GM18502 (cell line): ENCODE measurements at regions not wholly inside any gene's neighbourhood (a gene's known extent, or its start where the extent isn't known, plus 50 kb on each side); places are given as distances from the start of the nearest gene placed in this dataset.
A peak's percentile ranks its signal among the peaks of the same experiment; 100 is the strongest.

Experiments
- ATAC-seq: cut with Tn5 transposase; IDR thresholded peaks from one replicate; pipeline ENCODE4 v1.9.1; 2021; ENCODE audit warnings: mild to moderate bottlenecking; ENCODE audit not compliant: unreplicated experiment, poor library complexity

GRCh38 chr2:38509947-38510326, 92.8 kb downstream of the HNRNPLL start:
- no peak for ATAC-seq

GRCh38 chr2:38509314-38509946, 93.3 kb downstream of the HNRNPLL start:
- ATAC-seq = no peak

GRCh38 chr2:38508311-38509039, 94.3 kb downstream of the HNRNPLL start:
- no peak for ATAC-seq

GRCh38 chr2:38507712-38508111, 95.0 kb downstream of the HNRNPLL start:
- no peak for ATAC-seq

GRCh38 chr2:38505779-38506178, 96.9 kb downstream of the HNRNPLL start:
- no peak for ATAC-seq

DNA sequence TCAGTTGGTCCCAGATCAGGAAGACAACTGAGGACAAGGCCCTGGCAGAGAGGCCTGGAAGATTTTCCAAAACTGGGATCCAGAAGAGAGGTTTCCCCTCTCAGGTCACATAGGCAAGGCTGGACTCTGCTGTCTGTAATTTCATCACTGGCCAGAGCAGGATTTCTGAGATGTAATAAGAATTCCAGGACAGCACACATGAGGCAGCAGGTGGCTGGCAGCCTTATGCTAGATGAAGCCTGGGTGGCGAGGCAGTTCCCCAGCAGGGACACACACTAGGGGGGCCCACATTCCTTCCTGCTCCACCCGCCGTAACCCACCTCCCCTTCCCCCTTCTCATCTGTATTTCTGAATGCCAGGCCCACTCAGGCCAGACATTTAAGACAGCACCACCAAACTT, 98.6 kb downstream of the HNRNPLL start:
- no peak for ATAC-seq

GRCh38 chr2:38502107-38502506, 100.6 kb downstream of the HNRNPLL start:
- no peak for ATAC-seq

GRCh38 chr2:38500283-38500634, 102.5 kb downstream of the HNRNPLL start:
- no peak for ATAC-seq

DNA sequence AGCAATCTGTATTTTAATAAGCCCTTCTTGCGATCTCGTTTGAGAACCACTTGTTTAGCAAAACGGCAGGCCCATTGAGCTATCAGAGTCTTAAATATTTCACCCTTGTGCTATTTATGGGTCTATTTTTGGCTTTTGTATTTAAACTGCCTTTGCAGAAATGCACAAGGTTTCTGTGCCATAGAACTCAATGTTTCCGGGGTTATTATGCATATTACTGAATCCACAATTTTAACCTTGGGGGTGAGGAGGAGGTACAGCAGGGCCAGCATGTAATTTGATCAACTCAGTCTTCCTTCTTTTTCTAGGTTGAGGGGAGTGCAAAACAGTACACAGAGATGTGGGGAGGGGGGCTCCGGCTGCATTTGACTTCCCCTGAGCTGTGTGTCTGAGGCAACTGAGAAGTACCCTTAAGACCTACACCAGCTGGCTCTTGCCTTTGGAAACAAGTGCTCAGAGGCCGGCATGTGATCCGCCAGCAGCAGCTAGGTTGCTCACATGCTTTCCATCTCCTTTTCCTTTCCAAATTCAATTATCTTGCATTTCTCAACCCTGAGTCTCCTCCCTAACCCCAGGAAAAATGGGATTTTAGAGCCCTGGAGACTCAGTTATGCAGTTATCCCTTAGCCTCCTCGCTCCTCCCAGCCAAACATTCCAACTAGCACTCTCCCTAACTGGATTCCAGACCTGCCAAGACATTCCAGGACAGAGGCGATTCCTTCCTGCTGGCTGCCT, 103.0 kb downstream of the HNRNPLL start:
- ATAC-seq = no peak

DNA sequence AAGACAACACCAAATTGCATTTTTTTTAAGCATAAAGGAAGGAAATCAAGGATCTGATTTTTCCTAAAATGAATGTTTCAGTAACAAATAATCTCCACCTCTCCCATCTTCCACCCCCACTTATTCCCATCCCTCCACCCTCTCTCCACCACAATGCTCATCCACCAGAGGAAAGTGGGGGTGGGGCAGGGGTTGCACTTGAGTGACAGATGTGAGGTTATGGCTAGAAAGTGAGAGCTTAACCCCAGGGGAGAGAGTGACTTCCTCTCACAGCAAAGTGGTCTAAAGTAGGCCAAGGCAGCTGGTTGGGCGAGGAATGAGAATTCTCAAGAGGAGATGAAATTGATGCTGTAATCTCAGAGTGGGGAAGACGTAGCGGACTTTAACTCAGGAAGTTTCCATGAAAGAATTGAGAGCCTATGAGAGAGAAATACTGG, 104.7 kb downstream of the HNRNPLL start:
- ATAC-seq = no peak

DNA sequence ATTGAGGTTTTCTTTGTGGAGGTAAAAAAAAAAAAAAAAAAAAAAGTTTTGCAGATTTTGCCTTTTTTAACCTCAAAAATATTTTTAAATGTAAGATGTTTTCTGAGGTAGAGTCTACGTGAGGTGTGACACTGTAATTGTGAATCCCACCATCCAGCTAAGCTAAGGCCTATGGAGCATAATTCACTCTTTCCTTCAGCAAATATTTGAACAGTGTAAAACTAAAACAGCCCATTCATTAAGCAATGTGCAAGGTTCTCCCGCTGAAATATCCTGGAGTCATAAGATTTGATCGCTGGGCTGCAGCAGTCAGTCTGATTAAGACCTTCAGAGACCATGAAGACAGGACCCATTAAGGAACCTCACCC, 105.1 kb downstream of the HNRNPLL start:
- ATAC-seq = no peak

DNA sequence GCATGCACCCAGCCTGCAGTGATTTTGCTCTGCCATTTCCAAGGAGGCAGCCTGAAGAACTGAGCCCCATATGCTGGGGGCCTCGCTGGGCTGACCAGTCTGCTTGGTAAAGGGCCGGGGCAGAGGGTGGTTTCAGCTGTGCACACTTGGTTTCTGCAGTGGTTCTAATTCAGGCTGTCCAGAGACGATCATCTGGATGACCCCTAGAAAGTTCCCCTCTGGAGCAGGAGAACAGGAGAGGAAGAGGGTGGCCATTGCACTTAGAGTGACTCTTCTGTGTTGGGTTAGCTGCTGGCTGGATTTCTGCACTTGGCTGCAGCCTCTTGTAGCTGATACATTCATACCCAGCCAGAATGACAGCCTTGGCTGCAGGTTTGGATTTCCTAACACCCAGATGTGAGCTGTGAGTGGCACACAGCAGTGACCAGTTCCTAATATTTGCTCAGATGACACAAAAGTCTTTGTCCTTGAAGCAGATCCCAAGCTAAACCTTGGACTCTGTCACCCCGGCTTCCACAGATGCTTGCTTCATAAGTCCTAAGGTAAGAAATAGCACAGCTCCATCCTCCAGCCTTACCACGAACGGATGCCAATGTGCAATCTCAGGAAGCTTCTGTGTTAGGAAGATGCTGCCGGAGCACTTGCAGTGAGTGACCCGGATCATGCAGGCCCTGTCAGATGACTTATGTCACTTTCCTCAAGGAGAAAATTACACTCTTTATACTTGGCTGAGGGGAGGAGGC, 105.6 kb downstream of the HNRNPLL start:
- no peak for ATAC-seq

- no peak for ATAC-seq
These were observed 106.8 kb downstream of the HNRNPLL start for GRCh38 chr2:38495880-38496279.

- ATAC-seq = no peak
These were observed 108.3 kb downstream of the HNRNPLL start for GRCh38 chr2:38494394-38494793.

GRCh38 chr2:38492042-38492615, 110.6 kb downstream of the HNRNPLL start:
- no peak for ATAC-seq

GRCh38 chr2:38491436-38491835, 111.3 kb downstream of the HNRNPLL start:
- ATAC-seq = no peak

DNA sequence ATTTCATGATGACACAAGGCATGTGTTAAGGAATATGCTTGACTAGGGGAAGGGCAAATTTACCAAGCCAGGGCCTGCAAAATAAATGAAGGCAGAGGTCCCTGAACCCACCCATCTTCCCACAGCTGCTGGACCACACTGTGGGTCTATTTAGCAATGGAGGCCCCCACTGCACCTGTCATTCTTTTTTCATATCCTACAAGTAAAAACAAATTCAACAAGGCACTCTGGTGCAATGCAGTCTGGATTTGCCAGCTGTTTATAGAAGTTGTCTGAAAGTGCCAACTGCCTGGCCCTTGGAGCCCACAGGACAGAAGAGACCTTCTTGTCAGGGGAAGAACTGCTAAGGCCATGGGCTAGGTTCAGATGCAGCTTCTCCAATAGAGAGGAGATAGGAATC, 112.8 kb upstream of the ATL2 start:
- ATAC-seq = no peak

DNA sequence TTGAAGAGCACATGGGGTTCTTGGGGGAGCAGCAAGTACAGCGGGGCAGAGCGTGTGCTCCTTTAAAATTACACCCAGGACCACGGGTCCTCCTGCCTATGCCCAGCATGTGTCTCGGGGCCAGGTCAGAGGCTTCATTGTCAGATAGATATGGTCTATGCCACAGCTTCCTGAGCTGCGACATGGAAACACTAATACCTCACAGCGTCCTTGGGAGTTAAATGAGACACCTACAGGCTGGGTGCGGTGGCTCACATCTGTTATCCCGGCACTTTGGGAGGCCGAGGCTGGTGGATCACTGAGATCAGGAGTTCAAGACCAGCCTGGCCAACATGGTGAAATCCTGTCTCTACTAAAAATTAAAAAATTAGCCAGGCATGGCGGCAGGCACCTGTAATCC, 110.8 kb upstream of the ATL2 start:
- no peak for ATAC-seq

DNA sequence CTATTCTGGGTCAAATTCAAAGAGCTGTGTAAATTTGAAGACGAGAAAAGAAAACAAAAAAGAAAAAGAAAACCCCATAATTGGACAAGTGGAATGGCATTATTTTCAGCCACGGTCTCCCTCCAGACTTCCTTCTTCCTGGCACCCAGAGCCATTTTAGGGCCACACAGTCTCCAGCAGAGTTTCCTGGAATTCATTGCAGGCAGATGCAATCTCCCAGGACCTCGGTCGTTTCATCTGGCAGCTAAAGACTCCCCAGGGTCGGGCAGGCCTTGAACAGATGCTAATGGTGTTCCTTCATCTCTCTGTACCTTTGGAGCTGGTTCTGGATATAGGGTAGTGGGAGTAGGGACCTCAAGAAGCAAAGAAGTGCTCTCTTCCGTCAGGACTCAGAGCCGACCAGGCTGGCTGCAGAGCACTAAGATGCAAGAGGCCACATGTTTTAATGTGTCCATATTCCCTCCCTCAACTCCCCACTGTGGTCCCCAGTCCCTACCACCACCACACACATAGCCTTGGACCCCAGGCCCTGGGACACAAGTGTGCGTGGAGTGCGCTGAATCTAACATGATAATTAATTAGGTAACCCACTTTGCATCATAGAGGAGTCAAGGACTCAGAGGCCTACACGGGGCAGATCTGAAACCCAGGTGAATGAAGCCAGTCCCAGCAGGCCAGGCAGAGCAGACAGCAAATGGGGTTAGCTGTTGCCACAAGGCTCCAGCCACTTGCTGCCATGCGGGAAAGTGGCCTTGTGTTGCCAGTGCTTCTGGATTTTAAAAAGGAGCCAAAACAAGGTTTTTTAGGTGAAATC, 109.3 kb upstream of the ATL2 start:
- no peak for ATAC-seq

DNA sequence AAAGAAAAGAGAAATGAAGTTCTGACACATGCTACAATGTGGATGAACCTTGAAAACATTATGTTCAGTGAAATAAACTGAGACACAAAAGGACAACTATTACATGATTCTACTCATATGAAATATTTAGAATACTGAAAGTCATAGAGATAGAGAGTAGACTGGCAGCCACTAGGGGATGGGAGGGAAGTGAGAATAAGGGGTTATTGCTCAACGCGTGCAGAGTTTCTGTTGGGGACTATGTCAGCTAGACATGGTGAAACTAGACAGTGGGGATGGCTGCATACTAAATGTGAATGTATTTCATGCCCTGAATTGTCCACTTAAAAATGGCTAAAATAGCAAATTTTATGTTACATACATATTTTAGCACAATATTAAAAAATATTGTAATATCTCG, 108.7 kb upstream of the ATL2 start:
- peak; percentile 96 for ATAC-seq
